ENCODE measurements at regions not wholly inside any gene's neighbourhood (a gene's known extent, or its start where the extent isn't known, plus 50 kb on each side); places are given as distances from the start of the nearest gene placed in this dataset.
"Not testable (repeated sequence)": the region's sequence is repeated elsewhere in the genome, so short reads cannot be mapped to it uniquely, and the experiment has no call there.

DNA sequence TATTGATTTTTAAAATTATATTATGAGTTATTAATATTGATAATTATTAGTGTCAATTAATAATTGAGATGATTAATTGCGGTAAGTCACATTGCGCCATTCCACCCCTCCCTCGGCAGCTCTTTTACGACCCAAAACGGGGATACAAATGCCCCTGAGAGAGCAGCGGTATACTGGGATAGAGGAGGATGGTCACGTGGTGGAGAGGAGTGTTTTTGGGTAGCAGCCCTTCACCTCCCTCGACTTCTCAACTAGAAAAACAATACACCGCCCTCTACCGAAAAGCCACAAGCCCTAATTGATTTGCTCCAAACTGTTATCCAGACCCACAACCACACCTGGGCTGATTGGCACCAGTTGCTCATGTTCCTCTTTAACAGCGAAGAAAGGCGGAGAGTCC, 71.0 kb downstream of the DAPL1 start:
- POLR2A ChIA-PET, CTCF ChIA-PET: not testable (repeated sequence)

DNA sequence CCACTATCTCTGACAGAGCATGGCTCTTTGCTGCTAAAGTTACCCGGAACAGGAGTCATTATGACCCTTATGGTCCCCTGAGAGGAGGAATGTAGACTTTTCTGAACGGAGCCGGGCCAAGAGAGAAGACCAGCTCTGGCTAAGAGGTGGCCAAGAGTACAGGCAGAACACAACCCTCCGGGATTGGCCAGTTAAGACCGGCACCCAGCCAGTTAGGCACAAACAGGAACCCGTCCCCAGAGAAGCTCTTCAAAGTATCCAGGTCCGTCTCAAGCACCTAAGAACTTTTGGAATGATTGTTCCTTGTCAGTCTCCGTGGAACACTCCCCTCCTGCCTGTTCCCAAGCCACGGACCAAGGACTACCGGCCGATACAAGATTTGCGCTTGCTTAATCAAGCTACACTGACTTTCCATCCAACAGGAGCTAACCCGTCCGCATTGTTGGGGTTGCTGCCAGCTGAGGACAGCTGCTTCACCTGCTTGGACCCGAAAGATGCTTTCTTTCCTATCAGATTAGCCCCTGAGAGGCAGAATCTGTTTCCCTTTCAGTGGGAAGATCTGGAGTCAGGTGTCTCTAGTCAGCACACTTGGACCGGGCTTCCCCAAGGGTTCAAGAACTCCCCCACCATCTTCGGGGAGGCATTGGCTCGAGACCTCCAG, 72.5 kb downstream of the DAPL1 start:
- POLR2A ChIA-PET, CTCF ChIA-PET: not testable (repeated sequence)

DNA sequence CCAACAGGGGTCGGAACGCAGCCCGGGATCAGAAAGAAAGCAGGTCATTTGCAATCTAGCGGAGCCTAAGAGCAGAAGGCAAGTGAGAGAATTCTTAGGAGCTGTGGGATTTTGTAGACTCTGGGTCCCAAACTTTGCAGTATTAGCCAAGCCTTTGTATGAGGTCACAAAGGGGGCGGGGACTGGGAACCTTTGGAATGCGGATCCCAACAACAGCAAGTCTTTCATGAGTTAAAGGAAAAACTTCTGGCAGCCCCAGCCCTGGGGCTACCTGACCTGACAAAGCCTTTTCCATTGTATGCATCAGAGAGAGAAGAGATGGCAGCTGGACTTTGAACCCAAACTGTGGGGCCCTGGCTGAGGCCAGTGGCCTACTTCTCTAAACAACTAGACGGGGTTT, 73.3 kb downstream of the DAPL1 start:
- CTCF ChIA-PET, POLR2A ChIA-PET: not testable (repeated sequence)

DNA sequence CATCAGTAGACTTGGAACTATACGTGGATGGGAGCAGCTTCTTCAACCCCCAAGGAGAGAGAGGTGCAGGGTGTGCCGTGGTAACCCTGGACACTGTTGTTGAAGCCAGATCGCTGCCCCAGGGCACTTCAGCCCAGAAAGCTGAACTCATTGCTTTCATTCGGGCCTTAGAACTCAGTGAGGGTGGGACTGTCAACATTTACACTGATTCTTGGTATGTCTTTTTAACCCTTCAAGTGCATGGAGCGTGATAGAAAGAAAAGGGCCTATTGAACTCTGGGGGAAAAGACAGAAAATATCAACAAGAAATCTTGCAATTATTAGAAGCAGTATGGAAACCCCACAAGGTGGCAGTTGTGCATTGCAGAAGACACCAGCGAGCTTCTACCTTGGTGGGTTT, 74.0 kb downstream of the DAPL1 start:
- POLR2A ChIA-PET, CTCF ChIA-PET: not testable (repeated sequence)

DNA sequence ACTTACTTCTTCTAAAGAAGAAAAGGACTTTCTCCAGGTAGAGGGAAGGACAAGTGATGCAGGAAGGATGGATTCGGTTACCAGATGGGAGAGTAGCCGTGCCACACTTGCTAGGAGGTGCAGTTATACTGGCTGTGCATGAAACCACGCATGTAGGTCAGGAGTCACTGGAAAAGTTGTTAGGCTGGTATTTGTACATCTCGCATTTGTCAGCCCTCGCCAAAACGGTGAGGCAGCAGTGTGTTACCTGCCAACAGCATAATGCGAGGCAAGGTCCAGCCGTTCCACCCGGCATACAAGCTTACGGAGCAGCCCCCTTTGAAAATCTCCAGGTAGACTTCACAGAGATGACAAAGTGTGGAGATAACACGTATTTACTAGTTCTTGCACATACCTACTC, 74.5 kb downstream of the DAPL1 start:
- CTCF ChIA-PET, POLR2A ChIA-PET: not testable (repeated sequence)

DNA sequence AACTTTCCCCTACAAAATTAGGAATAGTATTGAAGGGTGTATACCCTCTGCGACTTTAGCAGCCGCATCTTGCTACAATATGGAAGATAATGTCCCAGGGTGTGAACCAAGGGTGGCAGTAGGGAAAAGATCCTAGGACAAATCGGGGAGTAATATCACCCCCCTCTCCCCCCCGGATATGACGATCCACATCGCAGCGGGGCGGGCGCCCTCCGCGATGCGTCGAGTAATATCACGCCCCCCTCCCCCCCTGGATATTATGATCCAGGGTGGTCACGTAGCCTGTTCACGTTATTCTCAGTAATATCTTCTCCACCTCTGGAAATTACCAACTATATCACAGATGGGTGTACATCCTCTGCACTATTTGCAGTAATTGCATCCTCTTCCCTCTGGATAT, 82.9 kb downstream of the DAPL1 start:
- ChIA-PET CTCF (no interaction called here), POLR2A (no interaction called here)

DNA sequence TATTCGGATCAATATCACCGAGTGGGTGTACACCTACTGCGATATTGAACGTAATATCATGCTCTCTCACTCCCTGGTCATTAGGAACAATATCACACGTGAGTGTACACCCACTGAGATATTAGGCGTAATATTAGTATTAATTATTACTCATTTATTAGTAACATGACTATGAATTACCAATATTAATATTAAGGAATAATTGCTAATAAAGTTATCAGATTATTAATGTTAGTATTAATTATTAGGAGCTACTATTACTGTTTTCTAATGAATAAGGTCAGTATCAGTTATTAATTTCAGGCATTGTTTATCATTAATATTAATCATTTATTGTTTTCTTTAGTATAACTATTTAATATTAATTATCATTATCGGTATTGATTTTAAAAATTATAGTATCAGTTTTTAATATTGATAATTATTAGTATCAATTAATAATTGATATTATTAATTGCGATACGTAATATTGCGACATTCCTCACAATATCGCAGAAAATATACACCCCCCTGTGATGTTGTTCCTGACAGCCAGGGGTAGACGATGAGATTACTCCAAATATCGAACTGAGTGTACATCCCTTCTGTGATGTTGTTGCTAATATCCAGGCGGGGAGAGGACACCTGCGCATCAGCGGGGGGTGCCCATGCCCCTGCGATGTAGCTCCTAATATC, 84.2 kb downstream of the DAPL1 start:
- POLR2A ChIA-PET: interaction anchor here (0.7 kb wide), 1 partner anchor 1099 kb away, joined by 3 read pairs; no protein-coding TSS in a partner anchor
- CTCF ChIA-PET: interaction anchor here (0.6 kb wide), 1 partner anchor 1113 kb away, joined by 3 read pairs; no protein-coding TSS in a partner anchor

DNA sequence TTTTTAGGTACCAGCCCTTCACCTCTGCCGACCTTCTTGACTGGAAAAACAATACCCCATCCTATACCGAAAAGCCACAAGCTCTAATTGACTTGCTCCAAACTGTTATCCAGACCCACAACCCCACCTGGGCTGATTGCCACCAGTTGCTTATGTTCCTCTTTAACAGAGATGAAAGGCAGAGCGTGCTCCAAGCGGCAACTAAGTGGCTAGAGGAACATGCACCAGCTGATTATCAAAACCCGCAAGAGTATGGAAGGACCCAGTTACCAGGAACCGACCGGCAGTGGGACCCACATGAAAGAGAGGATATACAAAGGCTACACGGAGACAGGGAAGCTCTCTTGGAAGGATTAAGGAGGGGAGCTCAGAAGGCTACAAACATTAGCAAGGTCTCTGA, 86.1 kb upstream of the TANC1 start:
- ChIA-PET POLR2A (no interaction called here), CTCF (no interaction called here)

DNA sequence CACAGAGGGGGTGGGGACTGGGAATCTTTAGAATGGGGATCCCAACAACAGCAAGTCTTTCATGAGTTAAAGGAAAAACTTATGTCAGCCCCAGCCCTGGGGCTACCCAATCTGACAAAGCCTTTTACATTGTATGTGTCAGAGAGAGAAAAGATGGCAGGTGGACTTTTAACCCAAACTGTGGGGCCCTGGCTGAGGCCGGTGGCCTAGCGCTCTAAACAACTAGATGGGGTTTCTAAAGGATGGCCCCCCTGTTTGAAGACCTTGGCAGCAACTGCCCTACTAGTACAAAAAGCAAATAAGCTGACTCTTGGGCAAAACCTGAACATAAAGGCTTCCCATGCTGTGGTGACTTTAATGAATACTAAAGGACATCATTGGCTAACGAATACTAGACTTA, 83.9 kb upstream of the TANC1 start:
- POLR2A ChIA-PET: not testable (repeated sequence)
- CTCF ChIA-PET: interaction anchor here (1.1 kb wide), 1 partner anchor 234 kb away, joined by 3 read pairs; no protein-coding TSS in a partner anchor

DNA sequence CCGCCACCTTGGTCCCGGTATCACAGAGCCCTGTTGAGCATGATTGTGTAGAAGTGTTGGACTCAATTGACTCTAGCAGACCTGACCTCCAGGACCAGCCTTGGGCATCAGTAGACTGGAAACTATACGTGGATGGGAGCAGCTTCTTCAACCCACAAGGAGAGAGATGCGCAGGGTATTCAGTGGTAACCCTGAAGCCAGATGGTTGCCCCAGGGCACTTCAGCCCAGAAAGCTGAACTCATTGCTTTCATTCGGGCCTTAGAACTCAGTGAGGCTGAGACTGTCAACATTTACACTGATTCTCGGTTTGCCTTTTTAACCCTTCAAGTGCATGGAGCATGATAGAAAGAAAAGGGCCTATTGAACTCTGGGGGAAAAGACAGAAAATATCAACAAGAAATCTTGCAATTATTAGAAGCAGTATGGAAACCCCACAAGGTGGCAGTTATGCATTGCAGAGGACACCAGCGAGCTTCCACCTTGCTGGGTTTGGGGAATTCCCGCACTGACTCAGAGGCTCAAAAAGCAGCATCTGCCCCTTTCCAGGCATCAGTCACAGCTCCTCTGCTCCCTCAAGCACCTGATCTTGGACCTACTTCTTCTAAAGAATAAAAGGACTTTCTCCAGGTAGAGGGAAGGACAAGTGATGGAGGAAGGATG, 83.3 kb upstream of the TANC1 start:
- POLR2A ChIA-PET: not testable (repeated sequence)

DNA sequence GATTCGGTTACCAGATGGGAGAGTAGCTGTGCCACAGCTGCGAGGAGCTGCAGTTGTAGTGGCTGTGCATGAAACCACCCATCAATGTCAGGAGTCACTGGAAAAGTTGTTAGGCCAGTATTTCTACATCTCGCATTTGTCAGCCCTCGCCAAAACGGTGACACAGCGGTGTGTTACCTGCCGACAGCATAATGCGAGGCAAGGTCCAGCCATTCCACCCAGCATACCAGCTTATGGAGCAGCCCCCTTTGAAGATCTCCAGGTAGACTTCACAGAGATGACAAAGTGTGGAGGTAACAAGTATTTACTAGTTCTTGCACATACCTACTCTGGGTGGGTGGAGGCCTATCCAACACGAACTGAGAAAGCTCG, 82.8 kb upstream of the TANC1 start:
- POLR2A ChIA-PET, CTCF ChIA-PET: not testable (repeated sequence)

More for the DNA sequence above, 83.3 kb upstream of the TANC1 start:
- CTCF ChIA-PET: interaction anchor here (1.1 kb wide), 1 partner anchor 234 kb away, joined by 3 read pairs; no protein-coding TSS in a partner anchor

DNA sequence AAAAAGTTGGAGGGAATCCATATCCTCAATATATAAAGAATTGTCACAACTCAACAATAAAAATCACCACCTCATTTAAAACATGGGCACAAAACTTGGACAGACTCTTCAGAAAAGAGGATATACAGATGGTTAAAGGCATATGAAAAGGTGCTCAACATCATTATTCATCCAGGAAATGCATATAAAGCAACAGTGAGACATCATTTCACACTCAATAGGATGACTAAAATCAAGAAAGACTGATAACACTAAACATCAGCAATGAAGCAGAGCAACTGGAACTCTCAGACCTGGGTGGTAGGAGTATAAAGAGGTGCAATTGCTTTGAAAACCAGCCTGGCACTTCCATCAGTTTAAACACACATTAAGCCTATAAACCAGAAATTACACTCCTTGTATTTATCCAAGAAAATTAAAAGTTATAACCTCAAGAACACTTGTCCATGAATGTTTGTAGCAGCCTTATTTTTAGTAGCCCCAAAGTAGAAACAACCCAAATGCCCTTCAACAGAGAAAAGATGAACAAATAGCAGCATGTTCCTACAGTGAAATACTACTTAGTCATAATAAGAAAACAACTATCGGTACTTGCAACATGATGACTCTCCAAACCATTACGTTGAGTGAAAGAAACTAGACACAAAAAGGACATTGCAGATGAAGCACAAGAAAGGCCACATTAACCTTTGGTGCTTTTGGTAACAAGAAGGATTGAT, 79.1 kb upstream of the TANC1 start:
- POLR2A ChIA-PET: no interaction called here
- CTCF ChIA-PET: interaction anchor here (0.7 kb wide), 2 partner anchors 176 to 252 kb away, joined by 3 read pairs; no protein-coding TSS in a partner anchor

DNA sequence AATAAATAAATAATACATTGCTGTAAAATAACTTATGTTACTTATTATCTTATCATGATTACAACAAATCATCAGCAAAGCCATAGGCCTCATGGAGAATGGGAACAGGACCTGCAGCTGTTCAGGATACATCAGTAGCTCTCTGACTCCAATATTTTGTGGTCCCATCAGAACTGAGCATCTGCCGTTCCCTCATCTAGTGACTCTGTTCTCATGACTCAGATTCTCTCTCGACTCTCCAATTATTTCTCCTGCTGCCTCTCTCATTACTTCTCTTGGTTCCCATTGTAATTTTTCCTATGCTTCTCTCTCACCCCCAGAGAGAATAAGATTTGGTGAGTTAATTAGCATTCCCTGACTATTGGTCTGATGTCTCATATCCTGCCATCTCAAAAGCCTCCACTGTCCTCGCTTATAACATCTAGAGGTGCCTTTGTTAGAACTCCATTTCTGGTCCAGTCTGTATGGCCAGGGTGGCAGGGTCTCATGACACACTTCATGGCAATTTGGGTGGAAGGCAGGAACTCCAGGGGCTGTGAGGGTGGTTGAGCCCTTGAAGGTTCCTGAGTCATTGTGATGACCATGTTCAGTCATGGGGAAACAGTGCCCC, 78.0 kb upstream of the TANC1 start:
- CTCF ChIA-PET: interaction anchor here (0.9 kb wide), 1 partner anchor 10 kb away, joined by 3 read pairs; no protein-coding TSS in a partner anchor
- POLR2A ChIA-PET: no interaction called here

DNA sequence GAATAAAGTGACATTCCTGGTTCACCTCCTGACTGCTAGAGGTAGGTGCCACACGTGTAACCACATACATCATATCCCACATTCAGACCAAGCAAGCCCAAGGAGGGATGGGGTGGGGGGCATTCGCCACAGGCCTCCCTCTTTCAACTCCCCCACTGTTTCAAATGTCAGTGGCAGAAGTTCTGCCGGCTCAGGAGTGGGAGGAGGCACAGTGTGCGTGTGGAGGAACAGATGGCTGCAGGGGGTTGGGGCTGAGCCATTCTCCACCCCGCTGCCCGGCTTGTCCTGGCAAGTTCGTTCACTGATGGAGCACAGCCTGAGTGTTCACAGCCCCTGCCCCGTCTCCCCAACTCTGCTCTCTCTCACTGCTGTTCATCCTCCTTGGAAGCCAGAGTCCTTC, 75.4 kb upstream of the TANC1 start:
- POLR2A ChIA-PET: no interaction called here
- CTCF ChIA-PET: no interaction called here

DNA sequence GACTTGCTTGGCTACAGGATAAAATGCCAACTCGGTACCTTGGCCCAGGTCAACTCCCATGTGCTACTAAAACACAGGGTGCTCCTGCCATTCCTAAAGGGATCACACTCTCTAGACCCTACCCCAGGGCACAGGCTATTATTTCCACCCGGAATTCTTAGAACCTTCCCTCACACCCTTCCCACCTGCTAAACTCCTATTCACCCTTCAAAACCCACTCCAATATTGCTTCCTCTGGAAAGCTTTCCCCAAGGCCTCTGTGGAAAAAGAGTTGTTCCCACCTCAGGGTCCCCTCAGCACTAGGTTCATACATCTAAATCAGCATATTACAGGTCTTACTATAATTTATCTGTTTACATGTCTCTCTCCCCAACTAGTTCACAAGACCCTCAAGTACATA, 75.0 kb upstream of the TANC1 start:
- ChIA-PET POLR2A (no interaction called here), CTCF (interaction anchor here (1.8 kb wide), 1 partner anchor 225 kb away, joined by 5 read pairs; no protein-coding TSS in a partner anchor)

DNA sequence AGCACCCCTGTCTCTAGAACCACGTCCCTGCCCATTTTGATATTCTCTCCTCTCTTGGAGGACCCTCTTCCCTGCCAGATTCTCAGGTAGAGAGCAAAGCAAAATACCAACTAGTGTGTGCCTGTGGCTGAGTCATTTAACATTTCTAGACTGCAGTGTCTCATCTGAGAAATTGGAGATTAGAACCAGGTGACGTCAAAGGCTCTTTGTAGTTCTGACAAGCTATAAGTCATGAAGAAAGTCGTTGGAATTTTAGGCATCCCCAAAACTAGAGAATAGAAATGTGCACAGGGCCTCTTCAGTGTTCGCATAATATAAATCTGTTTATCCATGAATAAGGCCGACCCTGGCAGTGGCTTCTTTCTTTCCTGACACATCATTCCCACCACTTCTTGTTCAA, 74.4 kb upstream of the TANC1 start:
- CTCF ChIA-PET: interaction anchor here (0.6 to 1.8 kb wide), 2 partner anchors 225 to 818 kb away, joined by 3 to 5 read pairs; partner anchors contain the start of gene MARCHF7
- POLR2A ChIA-PET: no interaction called here

DNA sequence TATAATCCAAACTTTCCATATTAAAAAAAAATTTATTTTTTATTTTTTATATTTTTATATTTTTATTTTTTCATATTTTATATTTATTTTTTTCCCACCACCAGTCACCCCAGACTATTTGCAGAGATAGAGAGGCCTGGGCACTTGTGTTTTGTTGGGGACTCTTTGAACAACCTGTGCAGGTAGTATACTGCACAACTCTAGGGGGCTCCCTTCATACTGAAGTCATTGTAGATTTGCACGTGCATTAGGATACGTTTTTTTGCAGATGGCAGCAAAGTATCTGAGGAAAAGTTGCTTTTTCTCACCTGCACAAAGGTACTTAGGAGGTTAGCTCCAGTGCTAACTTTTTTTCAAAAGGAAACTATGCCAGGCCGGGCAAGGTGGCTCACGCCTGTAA, 73.9 kb upstream of the TANC1 start:
- ChIA-PET CTCF (interaction anchor here (0.6 to 1.8 kb wide), 2 partner anchors 224 to 818 kb away, joined by 3 to 5 read pairs; partner anchors contain the start of gene MARCHF7), POLR2A (no interaction called here)

DNA sequence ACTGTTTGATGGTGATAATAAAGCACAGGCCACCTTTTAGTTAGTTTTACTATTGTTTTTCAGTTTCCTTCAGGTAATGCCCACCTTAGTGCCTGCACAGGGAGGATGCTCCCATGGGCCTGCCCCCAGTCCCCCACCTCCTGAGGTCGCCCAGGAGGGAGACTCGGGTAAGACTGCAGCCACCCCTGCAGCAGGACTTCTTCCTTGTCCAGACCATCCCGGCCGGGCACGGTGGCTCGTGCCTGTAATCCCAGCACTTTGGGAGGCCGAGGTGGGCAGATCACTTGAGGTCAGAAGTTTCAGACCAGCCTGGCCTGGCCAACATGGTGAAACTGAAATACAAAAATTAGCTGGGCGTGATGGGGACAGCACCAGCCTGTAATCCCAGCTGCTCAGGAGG, 68.1 kb upstream of the TANC1 start:
- ChIA-PET CTCF (interaction anchor here (0.7 to 1.5 kb wide), 3 partner anchors 10 to 219 kb away, joined by 3 to 4 read pairs (median 3); no protein-coding TSS in a partner anchor), POLR2A (no interaction called here)

DNA sequence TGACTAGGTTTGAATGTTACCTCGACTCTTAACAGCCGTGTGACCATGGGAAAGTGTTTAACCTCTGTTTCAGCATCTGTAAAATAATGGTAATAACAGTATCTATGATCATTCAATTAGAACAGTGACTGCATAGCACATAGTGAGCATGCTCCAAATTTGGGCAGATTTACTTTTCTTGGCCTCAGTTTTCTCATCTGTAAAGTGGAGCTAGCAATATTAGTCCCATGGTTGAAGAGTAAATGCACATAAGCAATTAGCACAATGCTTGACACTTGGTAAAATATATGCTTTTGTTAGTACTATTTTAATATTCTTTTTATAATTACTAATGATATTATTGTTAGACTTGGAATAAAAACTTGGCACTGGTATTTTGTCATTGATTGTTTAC, 66.4 kb upstream of the TANC1 start:
- ChIA-PET POLR2A (no interaction called here), CTCF (interaction anchor here (1.0 to 1.9 kb wide), 2 partner anchors 11 to 217 kb away, joined by 4 to 7 read pairs; no protein-coding TSS in a partner anchor)
